AG08396 (cell line): ENCODE measurements at regions not wholly inside any gene's neighbourhood (a gene's known extent, or its start where the extent isn't known, plus 50 kb on each side); places are given as distances from the start of the nearest gene placed in this dataset.

Experiments
- DNase-seq: peaks from one replicate; pipeline ENCODE4 v3.0.0; 2012; ENCODE audit warnings: low spot score, mixed read lengths

DNA sequence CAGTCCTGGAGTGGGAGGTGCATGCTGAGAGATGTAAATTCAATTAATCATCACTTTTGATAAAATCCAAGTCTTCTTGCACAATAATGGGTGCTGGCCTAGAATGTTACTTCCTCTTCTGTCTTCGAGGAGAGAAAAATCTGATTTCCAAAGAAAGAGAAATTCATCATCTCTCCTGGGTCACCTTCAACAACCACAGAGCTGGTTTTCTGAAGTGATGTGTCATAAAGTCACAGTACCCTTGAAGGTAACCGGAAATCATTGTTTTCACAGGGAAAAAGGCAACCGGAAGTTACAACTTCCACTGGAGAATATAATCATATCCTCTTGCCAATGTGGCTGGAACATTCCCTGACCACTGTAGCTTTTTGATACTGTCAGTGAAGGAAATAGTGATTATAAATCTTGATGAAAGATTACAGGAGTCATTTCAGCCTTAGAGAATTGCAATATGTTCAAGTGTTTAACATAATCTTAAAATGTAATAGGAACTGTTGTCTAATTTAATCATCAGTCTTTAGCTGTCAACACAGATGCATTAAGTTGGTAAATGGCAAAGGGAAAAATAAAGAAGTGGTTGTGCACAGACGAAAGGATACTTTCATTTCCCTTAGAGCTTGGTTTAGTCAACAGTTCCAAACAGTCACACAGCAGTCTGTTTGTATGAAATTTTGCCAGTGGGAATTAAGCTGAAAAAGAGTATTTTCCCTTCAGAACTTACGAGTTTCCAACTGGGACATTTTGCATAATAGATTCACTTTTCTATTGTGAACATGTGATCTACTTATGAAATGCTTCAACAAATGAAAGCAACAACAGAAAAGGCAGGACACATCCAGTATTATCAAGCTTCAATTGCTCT is 106.5 kb upstream of the SLC4A7 start:
- DNase-seq: no peak

DNA sequence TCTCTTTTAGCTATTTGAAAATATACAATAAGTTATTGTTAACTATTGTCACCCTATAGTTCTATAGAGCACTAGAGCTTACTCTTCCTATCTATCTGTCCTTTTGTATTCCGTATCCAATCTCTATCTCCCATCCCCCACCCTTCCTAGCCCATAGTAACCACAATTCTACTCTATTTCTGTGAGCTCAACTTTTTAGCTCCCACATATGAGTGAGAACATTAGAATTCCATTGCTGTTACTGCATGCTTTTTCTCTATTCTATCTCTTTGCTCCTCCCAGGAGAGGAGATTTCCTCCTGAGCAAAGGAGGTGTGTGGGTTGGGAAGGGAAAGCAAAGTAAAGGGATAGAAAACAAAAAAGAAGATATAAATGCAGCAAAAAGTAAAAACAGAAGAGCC is 105.6 kb upstream of the SLC4A7 start:
- no peak for DNase-seq

DNA sequence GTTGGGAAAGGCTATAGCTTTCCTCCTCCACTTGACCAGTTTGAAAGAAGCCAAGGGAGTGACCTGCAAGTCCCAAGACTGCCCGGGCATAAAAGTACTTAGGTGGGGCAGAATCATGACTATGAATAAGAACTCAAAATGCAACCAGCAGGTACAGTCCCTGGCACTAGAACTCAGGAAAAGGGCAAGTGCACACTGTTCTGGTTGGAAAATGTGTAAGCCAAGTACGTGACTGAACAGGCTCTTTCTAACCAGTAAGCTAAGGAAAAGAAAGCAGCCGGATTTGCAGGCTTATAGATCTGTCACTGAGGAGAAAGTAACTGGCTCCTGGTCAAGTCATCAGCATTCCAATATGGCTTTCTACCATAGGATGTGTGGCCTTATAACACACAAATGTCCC is 101.2 kb upstream of the SLC4A7 start:
- DNase-seq: no peak

DNA sequence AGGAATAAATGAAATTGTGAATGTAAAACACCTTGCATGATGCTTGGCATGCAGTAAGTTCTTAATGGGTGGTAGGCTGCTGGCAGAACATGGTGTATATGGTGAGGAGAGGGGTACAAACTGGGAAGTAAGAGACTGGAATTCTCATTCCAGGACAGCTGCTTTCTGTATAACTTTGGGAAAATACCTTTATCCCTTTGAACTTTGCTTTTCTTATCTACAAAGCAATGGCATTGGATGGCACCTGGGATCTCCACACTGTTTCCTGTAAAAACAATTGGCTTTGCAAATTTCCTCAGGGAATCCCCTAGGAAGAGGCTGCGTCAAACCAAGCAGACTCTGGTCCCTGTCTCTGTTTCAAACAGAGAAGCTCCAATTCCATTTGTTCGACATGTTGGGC is 100.7 kb upstream of the SLC4A7 start:
- DNase-seq: no peak

DNA sequence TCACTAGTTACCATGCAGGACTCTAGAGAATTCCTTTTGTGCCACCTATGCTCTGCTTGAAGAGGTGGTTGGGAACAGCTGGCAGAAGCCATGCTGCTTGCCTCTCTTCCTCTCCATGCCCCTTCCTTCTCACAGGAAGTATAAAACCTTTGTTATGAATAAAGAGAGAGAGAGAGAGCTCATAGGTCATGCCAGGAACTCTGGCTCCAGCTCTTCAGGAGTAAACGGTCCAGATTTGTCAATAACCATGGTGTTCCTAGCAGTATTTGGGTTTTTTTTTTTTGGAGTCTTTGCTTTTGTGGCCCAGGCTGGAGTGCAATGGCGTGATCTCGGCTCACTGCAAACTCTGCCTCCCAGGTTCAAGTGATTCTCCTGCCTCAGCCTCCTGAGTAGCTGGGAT is 97.7 kb upstream of the SLC4A7 start:
- DNase-seq: no peak

DNA sequence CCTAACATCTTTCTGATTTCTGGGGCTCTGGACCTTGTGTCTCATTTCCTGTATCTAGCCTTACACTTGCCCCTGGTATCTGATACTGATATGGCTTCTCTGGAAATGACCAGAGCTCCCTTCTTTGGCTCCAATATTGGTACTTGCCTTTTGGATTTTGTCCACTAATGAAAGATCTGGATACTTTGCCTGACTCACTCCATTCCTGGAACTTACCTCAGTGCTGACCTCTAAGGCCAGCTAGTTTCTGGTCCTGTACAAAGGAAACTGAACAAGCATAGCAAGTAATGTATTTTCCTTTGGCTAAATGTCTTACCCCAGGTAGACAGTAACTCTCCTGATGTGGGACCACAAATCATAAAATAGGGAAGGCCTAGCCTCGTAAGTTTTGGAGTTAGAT is 93.8 kb upstream of the SLC4A7 start:
- no peak for DNase-seq

DNA sequence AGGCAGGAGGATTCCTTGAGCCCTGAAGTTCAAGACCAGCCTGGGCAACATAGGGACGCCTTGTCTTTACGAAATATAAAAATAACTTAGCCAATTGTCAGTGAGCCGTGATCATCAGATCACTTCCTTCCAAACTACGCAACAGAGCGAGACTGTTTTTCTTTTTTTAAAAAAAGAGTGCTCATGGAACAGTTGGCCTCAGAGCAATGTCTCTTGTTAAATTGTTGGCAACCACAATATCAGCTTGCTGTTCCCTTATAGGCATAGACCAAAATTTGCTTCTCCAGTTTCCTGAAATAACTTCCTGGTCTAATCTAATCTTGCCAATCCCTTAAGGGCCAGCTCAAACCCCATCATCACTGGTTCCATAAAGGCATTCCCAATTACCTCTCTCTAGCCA is 93.3 kb upstream of the SLC4A7 start:
- DNase-seq: no peak

DNA sequence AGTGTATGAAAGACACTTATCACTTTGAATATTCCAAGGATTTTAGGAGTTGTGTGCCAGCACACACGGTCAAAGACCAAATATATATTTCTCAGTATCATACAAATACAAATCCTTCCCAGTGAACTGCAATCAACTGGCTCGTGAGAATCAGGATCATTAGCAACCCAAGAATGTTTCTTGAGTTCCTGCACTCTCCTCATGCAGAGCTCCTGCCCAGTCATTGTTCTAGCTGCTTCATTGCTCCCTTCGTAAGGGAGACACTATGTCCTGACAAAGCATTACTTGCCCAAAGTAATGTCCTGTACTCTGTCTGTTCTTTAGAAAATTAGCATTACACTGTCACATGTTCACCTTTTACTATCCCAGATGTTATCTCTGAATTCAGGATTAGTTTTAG is 92.0 kb upstream of the SLC4A7 start:
- DNase-seq: no peak

DNA sequence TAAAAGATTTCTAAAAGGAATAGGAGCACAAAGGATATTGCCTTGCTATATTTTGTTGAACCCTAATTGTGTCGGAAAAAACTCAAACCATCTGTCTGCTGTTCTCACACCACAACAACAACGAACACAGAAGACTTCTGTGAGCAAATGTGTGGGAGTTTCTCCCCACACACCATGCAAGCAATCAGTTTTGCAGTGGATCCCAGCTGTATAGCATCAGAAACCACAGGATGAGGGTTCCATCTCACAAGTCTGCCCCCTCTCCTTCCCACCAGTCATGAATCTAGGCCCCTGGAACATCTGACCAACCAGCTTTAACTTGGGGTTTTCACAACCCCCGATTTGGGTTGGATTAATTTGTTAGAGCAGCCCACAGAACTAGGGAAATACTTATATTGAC is 91.3 kb upstream of the SLC4A7 start:
- DNase-seq: no peak

DNA sequence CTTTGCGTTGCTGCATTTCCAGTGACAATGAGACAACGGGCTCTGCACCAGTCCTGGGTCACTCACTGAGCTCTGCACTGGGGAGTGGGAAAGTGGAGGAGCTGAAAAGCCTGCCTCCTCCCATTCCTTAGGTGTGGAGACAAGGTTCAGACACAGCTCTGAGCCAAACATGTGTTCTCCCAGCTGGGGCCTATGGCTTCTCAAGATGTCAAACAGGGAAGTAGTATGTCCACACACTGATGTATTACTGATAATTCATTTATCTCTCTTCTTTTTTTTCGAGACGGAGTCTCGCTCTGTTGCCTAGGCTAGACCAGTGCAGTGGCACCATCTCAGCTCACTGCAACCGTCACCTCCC is 90.2 kb upstream of the SLC4A7 start:
- DNase-seq: no peak

DNA sequence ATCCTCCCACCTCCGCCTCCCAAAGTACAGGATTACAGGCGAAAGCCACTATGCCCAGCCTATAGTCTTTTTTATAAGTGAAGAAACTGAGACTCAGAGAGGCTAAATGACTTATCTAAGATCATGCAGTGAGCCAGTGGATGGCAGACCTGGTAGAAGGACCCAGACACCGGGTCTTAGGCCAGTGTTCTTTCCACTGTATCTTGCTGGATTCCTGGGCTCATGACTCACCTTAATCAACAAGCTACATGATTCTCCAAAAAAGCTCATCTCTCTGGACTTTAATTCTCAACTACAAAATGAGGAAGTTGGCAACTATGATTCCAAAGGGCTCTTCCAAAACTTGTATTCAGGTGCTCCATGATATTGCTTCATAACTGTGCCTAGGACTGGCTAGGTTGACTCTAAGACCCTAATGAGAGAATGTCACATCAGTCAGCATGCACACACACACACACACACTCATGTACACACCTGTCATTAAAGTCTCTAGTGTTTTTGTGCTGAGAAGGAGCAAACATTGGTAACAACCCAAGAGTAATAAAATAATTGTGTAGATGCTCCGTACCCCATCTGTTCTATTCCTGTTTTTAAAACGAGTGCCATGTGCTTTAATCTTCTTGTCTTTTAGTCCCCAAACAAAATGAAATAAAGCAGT is 89.7 kb upstream of the SLC4A7 start:
- DNase-seq: no peak

DNA sequence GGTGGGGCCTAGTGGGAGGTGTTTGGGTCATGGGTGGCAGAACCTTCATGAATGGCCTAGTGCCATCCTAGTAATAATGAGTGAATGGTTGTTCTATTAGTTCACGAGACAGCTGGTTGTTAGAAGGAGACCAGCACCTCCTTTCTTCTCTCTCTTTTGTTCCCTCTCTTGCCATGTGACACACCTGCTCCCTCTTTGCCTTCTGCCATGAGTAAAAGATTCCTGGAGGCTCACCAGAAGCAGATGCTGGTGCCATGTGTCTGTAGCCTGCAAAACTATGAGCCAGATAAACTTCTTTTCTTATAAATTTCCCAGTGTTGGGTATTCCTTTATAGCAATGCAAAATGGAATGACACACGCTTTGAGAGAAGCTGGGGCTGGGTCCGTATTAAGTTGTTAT is 89.0 kb upstream of the SLC4A7 start:
- DNase-seq: no peak

DNA sequence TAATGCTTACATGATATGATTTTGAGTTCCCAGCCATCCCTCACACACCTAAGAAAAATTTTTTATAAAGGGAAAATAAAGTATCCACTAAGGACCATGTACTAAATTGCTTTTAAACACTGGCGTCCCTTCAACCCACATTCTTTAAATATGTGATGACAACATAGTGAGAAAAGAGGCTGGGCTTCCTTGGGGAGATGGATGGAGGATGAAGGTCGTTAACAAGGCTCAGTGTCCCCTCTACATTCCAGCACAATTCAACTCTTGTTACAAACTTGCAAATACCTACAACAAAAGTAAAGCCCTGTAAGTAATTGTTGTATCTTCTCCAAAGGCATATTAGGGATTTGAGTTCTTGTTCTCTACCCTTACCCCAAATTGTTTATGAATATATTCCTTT is 87.2 kb upstream of the SLC4A7 start:
- no peak for DNase-seq

DNA sequence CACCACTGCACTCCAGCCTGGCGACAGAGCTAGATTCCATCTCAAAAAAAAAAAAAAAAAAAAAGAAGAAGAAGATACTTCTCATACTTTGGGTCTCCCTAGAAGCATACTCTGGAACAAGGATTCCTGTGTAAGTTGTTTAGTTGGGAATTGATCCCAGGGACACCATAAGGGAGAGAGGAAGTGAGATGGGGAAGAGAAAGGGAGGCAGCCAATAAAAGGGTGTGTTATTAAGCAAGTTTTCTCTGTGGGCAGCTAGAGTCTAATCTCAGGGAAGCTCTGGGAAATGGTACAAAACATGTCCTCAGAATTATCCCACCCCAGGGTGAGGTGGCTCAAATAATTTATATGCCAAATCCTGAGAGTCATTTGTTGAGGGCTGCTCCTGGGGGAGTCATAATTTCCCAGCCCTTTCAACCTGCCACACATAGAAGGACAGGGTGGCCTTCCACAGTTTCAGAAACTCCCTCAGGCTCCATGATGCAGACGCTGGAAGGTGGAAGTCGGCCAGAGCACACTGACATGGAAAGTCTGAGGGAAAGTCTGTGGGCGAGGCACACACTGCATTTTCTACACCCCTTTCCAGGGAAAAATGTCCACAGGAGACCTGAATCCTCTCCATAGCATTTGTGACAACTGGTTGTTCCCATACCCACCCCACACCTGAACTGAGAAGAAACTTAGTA is 86.4 kb upstream of the SLC4A7 start:
- no peak for DNase-seq

DNA sequence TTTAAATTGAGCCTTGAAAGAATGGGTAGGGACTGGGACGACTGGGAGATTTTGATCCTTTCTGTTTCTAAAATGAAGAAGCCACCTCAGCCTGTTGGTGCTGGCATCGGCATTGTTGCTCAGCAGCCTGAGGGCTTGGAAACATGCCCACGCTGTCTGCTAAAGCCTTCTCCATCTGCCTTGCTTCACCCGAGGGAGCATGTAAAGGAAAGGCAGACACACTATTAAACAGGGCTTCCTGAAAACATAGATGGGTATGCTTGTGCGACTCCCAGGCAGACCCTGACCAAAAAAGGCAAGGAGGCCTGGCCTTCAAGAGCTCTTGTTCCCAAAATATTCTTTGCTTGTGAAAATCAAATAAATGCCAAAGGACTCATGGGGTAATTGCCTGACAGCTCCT is 84.2 kb upstream of the SLC4A7 start:
- DNase-seq: peak; percentile 50

DNA sequence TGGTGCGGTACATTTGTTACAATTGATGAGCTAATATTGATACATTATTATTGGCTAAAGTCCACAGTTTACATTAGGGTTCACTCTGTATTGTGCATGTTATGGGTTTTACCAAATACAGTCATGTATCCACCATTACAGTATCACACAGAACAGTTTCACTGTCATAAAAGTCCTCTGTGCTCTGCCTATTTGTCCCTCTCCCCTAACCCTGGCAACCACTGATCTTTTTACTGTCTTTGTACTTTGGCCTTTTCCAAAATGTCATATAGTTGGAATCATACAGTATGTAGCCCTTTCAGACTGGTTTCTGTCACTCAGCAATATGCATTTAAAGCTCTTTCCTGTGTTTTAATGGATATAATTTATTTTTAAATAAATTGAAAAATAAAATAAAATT is 83.1 kb upstream of the SLC4A7 start:
- no peak for DNase-seq

DNA sequence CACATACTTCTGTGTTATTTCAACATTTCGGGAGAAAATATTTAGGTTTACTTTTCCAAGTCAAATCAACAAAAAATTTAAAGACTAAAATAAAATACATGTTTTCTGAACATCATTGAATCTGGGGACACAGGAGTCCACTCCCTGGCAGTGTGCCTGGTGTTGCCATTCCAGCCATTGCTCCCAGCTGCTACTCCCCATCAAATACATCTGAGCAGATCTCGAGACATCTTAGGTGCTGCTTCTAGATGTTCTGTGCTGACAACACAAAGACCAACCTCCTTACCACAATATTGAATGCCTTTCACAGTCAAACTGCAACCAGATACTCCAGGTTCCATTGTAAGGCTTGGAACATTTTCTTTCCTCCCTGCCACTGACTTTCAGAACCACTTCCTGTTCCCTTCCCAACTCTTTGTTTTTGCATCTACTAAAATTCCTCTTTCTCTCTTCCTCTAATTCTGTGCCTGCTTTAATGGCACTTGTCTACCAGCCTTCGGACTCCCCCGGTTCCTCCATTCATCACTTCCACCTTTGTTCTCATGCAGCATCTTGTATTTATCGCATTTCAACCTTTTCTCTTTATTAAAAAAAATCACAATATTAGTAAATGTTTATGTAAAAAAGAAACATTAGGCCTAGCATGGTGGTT is 81.1 kb upstream of the SLC4A7 start:
- no peak for DNase-seq

DNA sequence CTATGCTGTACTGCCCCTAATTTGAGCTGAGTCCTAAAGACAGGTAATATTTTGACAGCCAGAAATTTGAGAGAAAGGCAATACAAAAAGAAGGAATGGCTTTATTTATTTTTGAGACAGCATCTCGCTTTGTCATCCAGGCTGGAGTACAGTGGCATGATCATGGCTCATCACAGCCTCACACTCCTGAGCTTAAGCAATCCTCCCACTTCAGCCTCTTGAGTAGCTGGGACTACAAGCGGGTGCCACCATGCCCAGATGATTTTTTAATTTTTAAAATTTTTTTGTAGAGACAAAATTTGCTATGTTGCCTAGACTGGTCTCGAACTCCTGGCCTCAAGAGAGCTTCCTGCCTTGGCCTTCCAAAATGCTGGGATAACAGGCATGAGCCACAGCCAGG is 77.4 kb upstream of the SLC4A7 start:
- no peak for DNase-seq

DNA sequence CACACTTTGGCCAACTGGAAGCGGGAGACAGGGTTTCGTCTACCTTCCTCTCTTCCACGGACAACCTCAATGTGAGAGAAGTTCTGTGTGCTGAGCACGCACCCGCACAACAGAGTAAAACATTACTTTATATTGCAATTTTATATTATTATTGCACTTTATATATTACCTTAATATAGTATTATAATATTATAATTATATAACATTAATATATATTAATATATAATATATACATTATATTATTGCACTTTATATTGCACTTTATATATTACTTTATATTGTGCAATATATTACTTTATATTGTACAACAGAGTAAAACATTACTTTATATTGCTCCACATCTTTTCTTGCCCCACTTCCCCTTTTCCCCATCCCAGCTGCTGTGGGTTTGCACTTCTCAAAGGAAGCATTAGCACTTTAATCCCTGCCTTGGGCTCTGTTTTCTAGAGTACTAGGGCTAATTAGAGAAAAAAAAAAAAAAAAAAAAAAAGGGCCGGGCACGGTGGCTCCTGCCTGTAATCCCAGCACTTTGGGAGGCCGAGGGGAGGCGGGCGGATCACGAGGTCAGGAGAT is 76.4 kb upstream of the SLC4A7 start:
- no peak for DNase-seq

DNA sequence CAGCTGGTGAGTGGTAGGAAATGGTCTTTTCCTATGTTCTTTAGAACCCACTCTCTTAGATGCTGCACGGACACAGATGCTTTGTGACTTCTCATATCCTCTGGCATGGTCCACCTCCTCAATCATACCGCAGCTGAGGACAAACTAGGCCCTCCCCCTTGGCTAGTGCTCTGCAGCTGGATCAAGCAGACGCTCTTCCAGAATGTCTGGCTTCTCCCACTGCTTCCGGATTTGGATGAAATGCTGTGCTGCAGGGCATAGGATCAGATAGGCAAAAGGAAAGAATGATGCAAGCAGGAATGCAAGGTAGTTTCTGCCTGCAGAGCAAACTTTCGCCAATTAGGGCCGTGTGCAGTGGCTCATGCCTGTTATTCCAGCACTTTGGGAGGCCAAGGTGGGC is 75.7 kb upstream of the SLC4A7 start:
- peak; percentile 53 for DNase-seq

DNA sequence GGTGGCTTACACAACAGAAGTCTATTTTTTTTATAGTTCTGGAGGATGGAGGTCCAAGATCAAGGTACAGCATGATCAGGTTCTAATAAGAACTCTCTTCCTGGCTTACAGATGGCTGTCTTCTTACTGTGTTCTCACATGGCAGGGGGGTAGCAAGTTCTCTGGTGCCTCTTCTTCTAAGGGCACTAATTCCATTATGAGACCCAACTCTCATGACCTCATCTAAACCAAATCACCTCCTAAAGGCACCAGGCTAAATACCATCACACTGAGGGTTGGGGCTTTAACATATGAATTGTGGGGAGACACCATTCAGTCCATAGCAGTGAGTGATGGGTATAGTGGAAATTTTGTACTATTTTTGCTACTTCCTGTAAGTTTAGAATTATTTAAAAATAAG is 75.2 kb upstream of the SLC4A7 start:
- no peak for DNase-seq

DNA sequence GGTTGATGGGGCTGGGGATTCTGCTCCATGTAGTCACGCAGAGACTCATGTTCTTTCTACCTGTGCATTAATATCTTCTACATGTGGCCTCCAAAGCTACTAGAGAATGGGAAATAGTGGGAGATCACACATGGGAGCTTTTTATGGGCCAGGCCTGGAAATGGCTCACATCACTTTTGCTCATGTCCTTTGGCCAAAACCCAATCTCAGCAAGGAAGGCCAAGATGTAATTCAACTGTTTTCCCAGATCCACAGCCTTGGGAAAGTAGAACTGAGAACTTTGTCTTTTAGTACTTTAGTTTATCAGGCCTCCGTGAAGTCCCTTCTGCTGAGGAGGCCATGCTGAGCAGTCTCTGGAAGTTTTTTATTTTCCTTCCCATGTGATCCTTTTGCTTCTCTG is 73.2 kb upstream of the SLC4A7 start:
- DNase-seq: no peak

DNA sequence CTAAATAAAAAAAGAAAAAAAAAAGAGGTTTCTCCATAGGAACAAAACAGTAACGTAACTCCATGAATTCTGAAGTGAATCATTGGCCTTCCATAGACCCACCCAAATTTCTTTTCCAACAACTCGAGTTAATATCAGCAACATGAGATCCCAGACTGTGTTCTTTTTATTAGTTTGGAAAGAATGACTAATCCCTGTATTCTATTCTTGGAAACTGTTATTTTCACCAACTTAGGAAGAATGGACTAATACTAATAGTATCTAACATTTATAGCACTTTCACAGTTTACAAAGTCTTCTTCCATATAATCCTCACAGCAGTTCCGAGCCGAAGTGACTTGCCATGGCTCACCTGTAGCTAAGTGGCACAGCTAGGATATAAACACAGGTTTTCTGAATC is 72.7 kb upstream of the SLC4A7 start:
- no peak for DNase-seq
